ENCODE measurements at regions not wholly inside any gene's neighbourhood (a gene's known extent, or its start where the extent isn't known, plus 50 kb on each side); places are given as distances from the start of the nearest gene placed in this dataset.

DNA sequence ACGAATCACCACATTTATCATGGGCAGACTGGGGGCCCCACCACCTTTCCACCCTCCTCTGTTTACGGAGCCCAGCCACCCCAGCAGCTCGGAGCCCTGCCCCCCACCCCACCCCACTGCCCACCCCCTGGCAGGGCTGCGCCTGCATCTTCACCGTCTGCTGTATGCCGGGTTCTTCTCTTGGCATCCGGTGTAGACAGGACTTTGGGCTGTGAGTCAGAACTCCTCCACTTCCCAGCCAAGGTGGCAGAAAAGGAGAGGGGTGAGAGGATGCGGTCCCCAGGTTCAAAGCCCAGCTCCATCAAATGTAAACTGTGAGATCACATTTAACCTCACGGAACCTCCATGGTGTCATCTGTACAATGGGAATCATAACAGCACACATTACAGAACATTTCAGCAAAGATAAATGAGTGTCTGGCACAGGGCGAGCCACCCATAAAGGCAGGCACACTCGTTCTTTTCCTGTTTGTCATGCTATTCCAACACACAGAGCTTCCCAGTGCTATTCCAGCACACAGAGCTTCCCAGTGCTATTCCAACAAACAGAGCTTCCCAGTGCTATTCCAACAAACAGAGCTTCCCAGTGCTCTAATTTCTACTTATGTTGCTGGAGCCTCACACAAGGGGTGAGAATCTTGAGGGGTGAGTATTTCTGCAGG lies 292.7 kb upstream of the RTL1 start:
- no peak overlapping the region for H3K4me3 ChIP-seq (replicated peaks; ENCODE audit: low read depth, low read length)
- no peaks in the 10 kb centered on the region for H3K27me3 ChIP-seq (replicated peaks; ENCODE audit: control insufficient read depth, insufficient read depth, low read length)
- H3K36me3 ChIP-seq (ENCODE audit: control insufficient read depth, insufficient read depth, low read length), result no peaks in the 10 kb centered on the region
- DNase-seq (ENCODE audit: extremely low read depth, insufficient read length), result no peak
- TF ChIP-seq, protein P1, sequence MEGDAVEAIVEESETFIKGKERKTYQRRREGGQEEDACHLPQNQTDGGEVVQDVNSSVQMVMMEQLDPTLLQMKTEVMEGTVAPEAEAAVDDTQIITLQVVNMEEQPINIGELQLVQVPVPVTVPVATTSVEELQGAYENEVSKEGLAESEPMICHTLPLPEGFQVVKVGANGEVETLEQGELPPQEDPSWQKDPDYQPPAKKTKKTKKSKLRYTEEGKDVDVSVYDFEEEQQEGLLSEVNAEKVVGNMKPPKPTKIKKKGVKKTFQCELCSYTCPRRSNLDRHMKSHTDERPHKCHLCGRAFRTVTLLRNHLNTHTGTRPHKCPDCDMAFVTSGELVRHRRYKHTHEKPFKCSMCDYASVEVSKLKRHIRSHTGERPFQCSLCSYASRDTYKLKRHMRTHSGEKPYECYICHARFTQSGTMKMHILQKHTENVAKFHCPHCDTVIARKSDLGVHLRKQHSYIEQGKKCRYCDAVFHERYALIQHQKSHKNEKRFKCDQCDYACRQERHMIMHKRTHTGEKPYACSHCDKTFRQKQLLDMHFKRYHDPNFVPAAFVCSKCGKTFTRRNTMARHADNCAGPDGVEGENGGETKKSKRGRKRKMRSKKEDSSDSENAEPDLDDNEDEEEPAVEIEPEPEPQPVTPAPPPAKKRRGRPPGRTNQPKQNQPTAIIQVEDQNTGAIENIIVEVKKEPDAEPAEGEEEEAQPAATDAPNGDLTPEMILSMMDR (IDR thresholded peaks at IDR 0.05; ENCODE audit: insufficient read depth, low read length, poor library complexity, severe bottlenecking), result no peak

DNA sequence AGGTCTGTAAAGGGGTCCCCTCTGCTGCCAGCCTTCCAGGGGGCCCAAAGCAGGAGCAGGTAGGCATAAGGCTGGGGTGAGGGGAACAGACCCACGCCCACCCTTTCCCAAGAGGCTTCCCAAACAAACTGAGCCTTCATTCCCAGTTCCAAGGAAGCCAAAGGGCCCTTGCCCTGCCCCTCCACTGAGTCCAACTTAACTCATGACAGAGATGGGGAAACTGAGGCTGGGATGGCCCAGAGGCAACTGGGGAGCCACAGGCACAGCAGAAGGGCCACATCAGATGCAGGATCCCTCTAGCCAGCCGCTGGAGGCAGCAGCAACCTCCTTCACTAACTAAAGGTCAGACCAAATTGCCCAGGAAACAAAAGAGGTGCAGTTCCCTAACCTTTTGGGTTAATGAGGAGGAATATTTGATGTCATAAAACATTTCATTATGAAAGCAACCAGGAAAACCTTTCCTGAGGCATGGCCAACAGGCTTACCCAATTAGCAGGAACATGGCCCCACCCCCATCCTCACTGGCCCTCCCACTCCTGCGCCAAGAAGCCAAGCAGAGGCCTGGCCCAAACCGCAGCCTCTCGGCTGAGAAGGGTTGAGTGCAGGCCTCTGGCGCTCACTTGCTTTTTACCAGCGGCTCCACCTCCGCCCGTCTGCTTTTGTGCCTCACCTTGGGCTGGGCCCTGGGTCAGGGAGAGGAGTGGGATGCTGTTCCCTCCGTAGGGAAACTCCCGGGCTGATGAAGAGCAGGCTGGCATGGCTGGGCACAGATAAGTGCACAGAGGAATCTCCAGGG lies 293.5 kb upstream of the RTL1 start:
- no peak overlapping the region for H3K4me3 ChIP-seq (replicated peaks; ENCODE audit: low read depth, low read length)
- no peaks in the 10 kb centered on the region for H3K27me3 ChIP-seq (replicated peaks; ENCODE audit: control insufficient read depth, insufficient read depth, low read length)
- no peaks in the 10 kb centered on the region for H3K36me3 ChIP-seq (ENCODE audit: control insufficient read depth, insufficient read depth, low read length)
- TF ChIP-seq, protein P1 (IDR thresholded peaks at IDR 0.05; ENCODE audit: insufficient read depth, low read length, poor library complexity, severe bottlenecking), result no peak
- DNase-seq (ENCODE audit: extremely low read depth, insufficient read length), result no peak

DNA sequence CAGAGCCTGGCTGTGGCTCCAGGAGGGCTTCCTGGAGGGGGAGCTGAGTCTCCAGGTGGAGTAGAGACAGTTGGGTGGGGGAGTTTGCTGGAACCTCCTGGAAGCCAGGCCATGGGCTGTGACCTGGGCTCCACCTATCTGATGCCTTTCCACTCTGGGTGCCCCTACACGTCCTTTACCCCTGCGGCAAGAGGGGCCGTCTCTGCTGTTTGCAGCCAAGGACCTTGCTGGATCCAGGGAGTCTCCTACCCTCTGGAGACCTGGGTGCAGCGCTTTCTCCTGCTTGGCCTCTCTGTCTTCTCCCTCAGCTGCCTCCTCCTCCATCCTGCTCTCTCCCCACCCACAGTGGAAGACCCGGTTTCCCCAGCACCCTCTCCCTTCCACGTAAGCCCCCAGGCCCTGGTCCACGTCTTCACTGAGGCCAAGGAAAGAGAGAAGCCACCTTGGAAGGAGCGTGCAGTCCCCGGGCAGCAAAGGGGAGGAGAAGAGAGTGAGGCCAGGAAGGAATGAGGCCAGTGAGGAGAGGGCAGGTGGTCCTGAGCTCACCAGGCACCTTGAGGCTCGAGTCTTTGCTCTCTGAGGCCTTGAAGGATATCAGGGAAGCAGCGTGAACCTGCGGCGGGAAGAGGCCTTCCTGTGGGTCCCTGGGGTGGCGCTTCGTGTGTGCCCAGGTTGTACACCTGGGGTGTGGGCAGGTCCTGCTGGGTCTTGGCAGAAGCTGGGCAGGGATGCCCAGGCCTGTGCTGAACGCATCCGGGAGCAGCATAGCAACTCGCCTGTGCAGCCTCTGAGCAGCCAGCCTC lies 294.3 kb upstream of the RTL1 start:
- no peak overlapping the region for H3K4me3 ChIP-seq (replicated peaks; ENCODE audit: low read depth, low read length)
- no peak for DNase-seq (ENCODE audit: extremely low read depth, insufficient read length)
- H3K36me3 ChIP-seq (ENCODE audit: control insufficient read depth, insufficient read depth, low read length), result no peaks in the 10 kb centered on the region
- TF ChIP-seq, protein P1 (IDR thresholded peaks at IDR 0.05; ENCODE audit: insufficient read depth, low read length, poor library complexity, severe bottlenecking), result no peak
- no peaks in the 10 kb centered on the region for H3K27me3 ChIP-seq (replicated peaks; ENCODE audit: control insufficient read depth, insufficient read depth, low read length)

DNA sequence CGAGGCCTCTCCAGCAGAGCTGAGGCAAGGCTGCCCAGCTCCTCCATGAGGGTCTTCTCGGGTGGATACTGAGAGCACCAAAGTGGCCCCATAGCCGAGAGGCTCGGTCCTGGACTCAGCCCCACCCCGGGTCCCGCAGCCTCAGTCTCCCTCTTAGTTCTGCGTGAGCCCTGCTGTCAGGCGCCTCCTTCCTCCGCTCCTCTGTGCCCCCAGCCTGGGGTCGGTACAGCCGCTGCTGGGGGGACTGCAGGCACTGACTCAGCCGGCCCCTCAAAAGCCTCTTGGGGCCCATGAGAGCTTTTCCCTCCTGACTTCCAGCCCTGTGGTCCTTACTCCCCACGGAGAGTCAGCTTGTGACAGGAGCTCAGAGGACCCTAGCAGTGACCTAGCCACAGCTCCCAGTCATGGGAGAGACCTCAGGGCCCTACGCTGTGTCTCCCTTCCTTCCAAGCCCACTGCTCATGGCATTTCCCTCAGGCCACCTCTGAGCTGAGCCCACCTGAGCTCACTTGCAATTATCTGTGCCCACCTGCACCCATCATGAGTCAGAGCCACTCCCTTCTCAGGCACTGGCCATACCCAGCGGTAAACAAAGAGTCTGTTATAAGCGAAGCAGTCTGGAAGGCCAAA lies 295.0 kb upstream of the RTL1 start:
- no peak for DNase-seq (ENCODE audit: extremely low read depth, insufficient read length)
- Histone ChIP-seq H3K27me3 (replicated peaks; ENCODE audit: control insufficient read depth, insufficient read depth, low read length) (no peaks in the 10 kb centered on the region), H3K4me3 (replicated peaks; ENCODE audit: low read depth, low read length) (no peak overlapping the region), H3K36me3 (ENCODE audit: control insufficient read depth, insufficient read depth, low read length) (no peaks in the 10 kb centered on the region)
- TF ChIP-seq, protein P1 (IDR thresholded peaks at IDR 0.05; ENCODE audit: insufficient read depth, low read length, poor library complexity, severe bottlenecking), result no peak

DNA sequence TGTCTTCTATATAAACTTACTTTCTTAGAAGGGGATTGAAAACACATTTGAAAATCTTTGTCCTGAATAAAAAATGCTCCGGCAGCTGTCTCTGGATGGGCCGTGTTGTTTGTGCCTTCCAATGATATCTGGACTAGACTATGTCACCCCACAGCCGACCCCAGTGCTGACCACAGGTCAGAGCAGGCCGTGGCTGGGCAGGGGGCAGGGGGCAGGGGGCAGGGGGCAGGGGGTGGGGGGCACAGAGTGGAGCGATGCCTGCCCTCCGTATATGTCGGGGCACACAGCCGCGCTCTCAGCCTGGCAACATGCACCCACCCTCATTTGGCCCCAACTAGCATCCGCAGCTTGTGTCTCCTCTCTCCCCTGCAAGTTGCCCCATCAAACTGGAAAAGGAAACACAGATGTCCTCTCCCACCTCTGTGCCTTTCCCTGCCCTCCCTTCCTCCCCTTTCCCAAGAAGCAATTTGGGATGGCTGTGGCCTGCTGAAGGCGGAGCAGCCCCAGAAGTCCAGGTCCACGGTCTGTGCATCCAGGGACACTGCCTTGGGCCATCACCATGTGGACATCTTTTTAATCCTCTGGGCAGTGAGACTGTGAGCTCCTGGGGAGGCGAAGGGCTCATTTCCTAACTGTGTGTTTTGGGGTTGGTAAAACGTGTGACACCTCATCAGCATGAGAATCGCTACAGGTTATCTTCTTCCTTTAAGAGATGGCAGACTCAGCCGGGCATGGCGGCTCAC lies 295.7 kb upstream of the RTL1 start:
- TF ChIP-seq, protein P1 (IDR thresholded peaks at IDR 0.05; ENCODE audit: insufficient read depth, low read length, poor library complexity, severe bottlenecking), result no peak
- no peak for DNase-seq (ENCODE audit: extremely low read depth, insufficient read length)
- Histone ChIP-seq H3K4me3 (replicated peaks; ENCODE audit: low read depth, low read length) (no peak overlapping the region), H3K27me3 (replicated peaks; ENCODE audit: control insufficient read depth, insufficient read depth, low read length) (no peaks in the 10 kb centered on the region), H3K36me3 (ENCODE audit: control insufficient read depth, insufficient read depth, low read length) (no peaks in the 10 kb centered on the region)
